ENCODE measurements at regions not wholly inside any gene's neighbourhood (a gene's known extent, or its start where the extent isn't known, plus 50 kb on each side); places are given as distances from the start of the nearest gene placed in this dataset.

GRCh38 chr14:104292084-104292970 lies 153.9 kb downstream of the KIF26A start:
- no peaks in the 10 kb centered on the region for H3K27me3 ChIP-seq (ENCODE audit: control insufficient read depth, insufficient read depth, low read length)
- no peak overlapping the region for H3K4me3 ChIP-seq (ENCODE audit: low read length)
- H3K9ac ChIP-seq (ENCODE audit: low read length): no peak overlapping the region
- H3K4me1 ChIP-seq (ENCODE audit: control insufficient read depth, insufficient read depth, low read length): no peaks in the 10 kb centered on the region
- no peaks in the 10 kb centered on the region for H3K36me3 ChIP-seq (ENCODE audit: control insufficient read depth, insufficient read depth, low read length)
- H3K27ac ChIP-seq (ENCODE audit: low read depth, low read length): no peak overlapping the region

GRCh38 chr14:104293231-104293841 lies 154.9 kb downstream of the KIF26A start:
- Histone ChIP-seq H3K4me1 (ENCODE audit: control insufficient read depth, insufficient read depth, low read length) (no peaks in the 10 kb centered on the region), H3K4me3 (ENCODE audit: low read length) (no peak overlapping the region)

GRCh38 chr14:104293851-104294627 lies 155.7 kb downstream of the KIF26A start:
- H3K27me3 ChIP-seq (ENCODE audit: control insufficient read depth, insufficient read depth, low read length): no peaks in the 10 kb centered on the region
- H3K4me3 ChIP-seq (ENCODE audit: low read length): no peak overlapping the region
- H3K4me1 ChIP-seq (ENCODE audit: control insufficient read depth, insufficient read depth, low read length): no peaks in the 10 kb centered on the region
- no peak overlapping the region for H3K27ac ChIP-seq (ENCODE audit: low read depth, low read length)
- no peaks in the 10 kb centered on the region for H3K36me3 ChIP-seq (ENCODE audit: control insufficient read depth, insufficient read depth, low read length)
- no peak overlapping the region for H3K9ac ChIP-seq (ENCODE audit: low read length)

More at GRCh38 chr14:104293231-104293841, 154.9 kb downstream of the KIF26A start:
- no peak overlapping the region for H3K27ac ChIP-seq (ENCODE audit: low read depth, low read length)
- no peaks in the 10 kb centered on the region for H3K27me3 ChIP-seq (ENCODE audit: control insufficient read depth, insufficient read depth, low read length)
- H3K36me3 ChIP-seq (ENCODE audit: control insufficient read depth, insufficient read depth, low read length): no peaks in the 10 kb centered on the region
- no peak overlapping the region for H3K9ac ChIP-seq (ENCODE audit: low read length)

- H3K9ac ChIP-seq (ENCODE audit: low read length): no peak overlapping the region
- no peaks in the 10 kb centered on the region for H3K27me3 ChIP-seq (ENCODE audit: control insufficient read depth, insufficient read depth, low read length)
- H3K36me3 ChIP-seq (ENCODE audit: control insufficient read depth, insufficient read depth, low read length): no peaks in the 10 kb centered on the region
- no peak overlapping the region for H3K4me3 ChIP-seq (ENCODE audit: low read length)
- no peaks in the 10 kb centered on the region for H3K4me1 ChIP-seq (ENCODE audit: control insufficient read depth, insufficient read depth, low read length)
- H3K27ac ChIP-seq (ENCODE audit: low read depth, low read length): no peak overlapping the region
Measured at GRCh38 chr14:104294628-104294982, 156.2 kb downstream of the KIF26A start.

- no peak overlapping the region for H3K4me3 ChIP-seq (ENCODE audit: low read length)
- H3K9ac ChIP-seq (ENCODE audit: low read length): no peak overlapping the region
- no peaks in the 10 kb centered on the region for H3K36me3 ChIP-seq (ENCODE audit: control insufficient read depth, insufficient read depth, low read length)
- no peak overlapping the region for H3K27ac ChIP-seq (ENCODE audit: low read depth, low read length)
- H3K4me1 ChIP-seq (ENCODE audit: control insufficient read depth, insufficient read depth, low read length): no peaks in the 10 kb centered on the region
- H3K27me3 ChIP-seq (ENCODE audit: control insufficient read depth, insufficient read depth, low read length): no peaks in the 10 kb centered on the region
Measured at GRCh38 chr14:104294983-104295680, 156.7 kb downstream of the KIF26A start.

- H3K27ac ChIP-seq (ENCODE audit: low read depth, low read length): no peak overlapping the region
- no peak overlapping the region for H3K4me3 ChIP-seq (ENCODE audit: low read length)
- H3K27me3 ChIP-seq (ENCODE audit: control insufficient read depth, insufficient read depth, low read length): no peaks in the 10 kb centered on the region
- H3K4me1 ChIP-seq (ENCODE audit: control insufficient read depth, insufficient read depth, low read length): no peaks in the 10 kb centered on the region
- no peaks in the 10 kb centered on the region for H3K36me3 ChIP-seq (ENCODE audit: control insufficient read depth, insufficient read depth, low read length)
- no peak overlapping the region for H3K9ac ChIP-seq (ENCODE audit: low read length)
Measured at GRCh38 chr14:104295681-104296387, 157.4 kb downstream of the KIF26A start.

GRCh38 chr14:104296388-104297312 lies 158.3 kb downstream of the KIF26A start:
- no peaks in the 10 kb centered on the region for H3K27me3 ChIP-seq (ENCODE audit: control insufficient read depth, insufficient read depth, low read length)
- H3K27ac ChIP-seq (ENCODE audit: low read depth, low read length): no peak overlapping the region

GRCh38 chr14:104297313-104297704 lies 158.9 kb downstream of the KIF26A start:
- H3K27me3 ChIP-seq (ENCODE audit: control insufficient read depth, insufficient read depth, low read length): no peaks in the 10 kb centered on the region
- H3K4me3 ChIP-seq (ENCODE audit: low read length): no peak overlapping the region

More at GRCh38 chr14:104296388-104297312, 158.3 kb downstream of the KIF26A start:
- Histone ChIP-seq H3K36me3 (ENCODE audit: control insufficient read depth, insufficient read depth, low read length) (no peaks in the 10 kb centered on the region), H3K9ac (ENCODE audit: low read length) (no peak overlapping the region), H3K4me1 (ENCODE audit: control insufficient read depth, insufficient read depth, low read length) (no peaks in the 10 kb centered on the region), H3K4me3 (ENCODE audit: low read length) (no peak overlapping the region)

GRCh38 chr14:104297721-104298401 lies 159.5 kb downstream of the KIF26A start:
- Histone ChIP-seq H3K27me3 (ENCODE audit: control insufficient read depth, insufficient read depth, low read length) (no peaks in the 10 kb centered on the region), H3K36me3 (ENCODE audit: control insufficient read depth, insufficient read depth, low read length) (no peaks in the 10 kb centered on the region), H3K4me3 (ENCODE audit: low read length) (no peak overlapping the region), H3K9ac (ENCODE audit: low read length) (no peak overlapping the region), H3K4me1 (ENCODE audit: control insufficient read depth, insufficient read depth, low read length) (no peaks in the 10 kb centered on the region), H3K27ac (ENCODE audit: low read depth, low read length) (no peak overlapping the region)

More at GRCh38 chr14:104297313-104297704, 158.9 kb downstream of the KIF26A start:
- H3K36me3 ChIP-seq (ENCODE audit: control insufficient read depth, insufficient read depth, low read length): no peaks in the 10 kb centered on the region
- H3K9ac ChIP-seq (ENCODE audit: low read length): no peak overlapping the region
- H3K4me1 ChIP-seq (ENCODE audit: control insufficient read depth, insufficient read depth, low read length): no peaks in the 10 kb centered on the region
- H3K27ac ChIP-seq (ENCODE audit: low read depth, low read length): no peak overlapping the region

- H3K4me1 ChIP-seq (ENCODE audit: control insufficient read depth, insufficient read depth, low read length): no peaks in the 10 kb centered on the region
- H3K9ac ChIP-seq (ENCODE audit: low read length): no peak overlapping the region
- no peaks in the 10 kb centered on the region for H3K27me3 ChIP-seq (ENCODE audit: control insufficient read depth, insufficient read depth, low read length)
- no peak overlapping the region for H3K4me3 ChIP-seq (ENCODE audit: low read length)
- no peak overlapping the region for H3K27ac ChIP-seq (ENCODE audit: low read depth, low read length)
- no peaks in the 10 kb centered on the region for H3K36me3 ChIP-seq (ENCODE audit: control insufficient read depth, insufficient read depth, low read length)
Measured at GRCh38 chr14:104298458-104298857, 160.1 kb downstream of the KIF26A start.

All from rectal smooth muscle tissue (tissue), 1 donor.